HG03354 (cell line): ENCODE measurements at regions not wholly inside any gene's neighbourhood (a gene's known extent, or its start where the extent isn't known, plus 50 kb on each side); places are given as distances from the start of the nearest gene placed in this dataset.

Source experiments
- ATAC-seq: cut with Tn5 transposase; IDR thresholded peaks from one replicate; pipeline ENCODE4 v1.9.1; 2021; ENCODE audit warnings: mild to moderate bottlenecking; ENCODE audit not compliant: unreplicated experiment, poor library complexity, severe bottlenecking

DNA sequence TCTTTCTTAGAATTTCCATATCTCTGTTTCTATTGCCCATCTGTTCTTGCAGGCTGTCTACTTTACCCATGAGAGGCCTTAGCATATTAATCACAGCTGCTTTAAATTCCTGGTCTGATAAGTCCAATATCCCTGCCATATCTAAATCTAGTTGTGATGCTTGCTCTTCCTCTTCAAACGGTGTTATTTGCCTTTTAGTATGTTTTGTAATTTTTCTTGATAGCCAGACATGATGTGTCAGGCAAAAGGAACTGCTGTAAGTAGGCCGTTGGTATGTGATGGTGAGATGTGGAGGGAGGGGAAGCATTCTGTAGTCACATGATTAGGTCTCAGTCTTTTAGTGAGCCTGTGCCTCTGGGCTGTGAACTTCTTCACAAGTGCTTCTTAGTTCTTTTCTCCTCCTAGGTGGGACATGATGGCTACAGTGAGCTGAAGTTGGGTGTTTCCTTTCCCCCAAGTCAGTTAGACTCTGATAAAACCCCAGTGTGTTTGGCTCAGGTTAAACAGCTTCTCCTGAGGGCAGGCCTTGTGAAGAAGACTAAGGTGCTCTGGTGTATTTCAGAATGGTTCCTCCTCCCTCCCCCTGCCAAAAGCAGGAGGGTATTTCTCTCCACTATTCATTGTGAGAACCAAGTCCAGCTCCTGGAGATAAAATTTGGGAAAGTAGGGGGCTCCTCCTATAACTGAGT is 195.9 kb upstream of the PARP11 start:
- ATAC-seq = no peak

GRCh38 chr12:4064008-4064407 is 190.8 kb upstream of the PARP11 start:
- no peak for ATAC-seq

DNA sequence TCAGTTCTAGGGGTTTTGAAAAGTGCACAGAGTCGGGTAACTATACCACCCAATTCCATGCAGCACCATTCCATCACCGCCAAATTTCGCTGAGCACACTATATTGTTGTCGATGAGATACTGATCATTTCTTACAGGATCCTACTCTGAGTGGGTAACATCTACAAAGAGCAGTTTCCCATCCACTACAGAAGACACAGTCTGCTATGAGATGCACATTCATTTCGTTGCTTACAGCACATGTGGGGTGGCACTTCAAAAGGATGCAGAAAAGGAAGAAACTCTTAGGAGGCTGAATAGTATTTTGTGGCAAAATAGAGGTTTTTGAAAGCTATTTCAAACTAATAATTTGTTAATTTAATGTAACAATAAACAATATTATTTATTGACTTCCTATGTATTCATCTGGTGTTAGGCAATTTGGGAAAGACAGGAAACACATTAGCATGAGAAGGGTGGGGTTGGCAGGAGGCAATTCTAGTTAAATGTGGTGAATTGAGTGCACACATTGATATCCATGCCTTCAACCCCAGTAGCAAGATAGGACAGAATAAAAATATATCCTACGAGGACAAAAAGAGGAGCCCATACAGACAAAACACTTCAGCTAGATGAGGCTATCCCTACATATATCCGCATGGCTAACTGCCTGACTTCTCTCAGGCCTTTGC is 186.8 kb upstream of the PARP11 start:
- ATAC-seq = no peak

GRCh38 chr12:4056910-4057845 is 184.0 kb upstream of the PARP11 start:
- no peak for ATAC-seq

- no peak for ATAC-seq
Measured at GRCh38 chr12:4054630-4055029, 181.4 kb upstream of the PARP11 start.

DNA sequence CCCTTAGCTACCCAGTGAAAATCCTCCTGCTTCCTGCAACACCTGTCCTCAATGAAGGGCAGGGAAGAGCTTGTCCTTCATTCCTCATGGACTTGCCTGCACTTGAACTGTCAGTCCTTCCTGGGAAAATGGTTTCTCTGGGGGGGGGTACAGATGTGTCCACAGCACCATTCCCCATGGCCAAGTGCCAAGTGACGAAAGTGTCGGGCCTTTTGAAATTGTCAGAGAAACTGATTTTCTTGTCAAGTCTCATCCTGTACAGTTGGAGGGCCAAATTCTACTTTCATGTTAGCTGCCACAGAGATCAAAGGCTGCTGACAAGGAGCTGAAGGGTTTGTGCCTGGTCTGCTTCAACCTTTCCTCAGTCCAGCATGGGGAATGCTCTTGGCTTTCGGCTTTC is 179.5 kb upstream of the PARP11 start:
- no peak for ATAC-seq

DNA sequence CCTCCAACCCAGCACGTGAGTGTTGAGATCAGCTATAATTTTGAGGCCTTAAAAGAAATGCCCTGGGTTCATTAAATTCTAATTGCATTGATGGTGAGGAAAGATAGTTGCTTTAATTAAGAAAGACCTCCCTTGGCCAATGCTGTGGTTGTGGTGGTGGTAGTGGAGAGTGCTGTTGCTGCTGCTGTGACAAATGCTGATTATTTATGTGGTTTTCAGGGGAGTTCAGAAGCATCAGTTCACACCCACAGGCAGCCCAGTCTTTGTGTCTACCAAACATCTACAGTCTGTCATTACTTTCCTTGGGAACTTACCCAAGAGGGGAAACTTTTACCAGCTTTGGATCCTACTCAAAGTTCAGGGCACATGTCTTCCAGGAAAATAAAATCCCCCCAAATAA is 178.4 kb upstream of the PARP11 start:
- no peak for ATAC-seq

DNA sequence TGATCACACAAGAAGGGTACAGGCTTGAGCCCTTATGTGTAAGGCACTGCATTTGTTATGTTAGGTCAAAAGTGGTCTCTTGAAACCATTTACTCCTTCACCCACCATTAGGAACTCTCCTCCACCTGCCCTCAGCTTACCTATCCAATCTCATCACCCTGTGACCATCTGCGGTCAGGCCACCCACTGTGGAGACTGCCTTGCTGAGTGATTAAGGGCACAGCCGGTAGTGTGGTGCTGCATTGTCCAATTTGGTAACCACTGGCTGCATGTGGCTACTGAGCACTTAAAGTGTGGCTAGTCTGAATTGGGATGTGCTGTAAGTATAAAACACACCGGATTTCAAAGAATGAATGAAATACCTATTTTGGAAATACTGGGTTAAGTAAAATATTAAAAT is 177.1 kb upstream of the PARP11 start:
- no peak for ATAC-seq

DNA sequence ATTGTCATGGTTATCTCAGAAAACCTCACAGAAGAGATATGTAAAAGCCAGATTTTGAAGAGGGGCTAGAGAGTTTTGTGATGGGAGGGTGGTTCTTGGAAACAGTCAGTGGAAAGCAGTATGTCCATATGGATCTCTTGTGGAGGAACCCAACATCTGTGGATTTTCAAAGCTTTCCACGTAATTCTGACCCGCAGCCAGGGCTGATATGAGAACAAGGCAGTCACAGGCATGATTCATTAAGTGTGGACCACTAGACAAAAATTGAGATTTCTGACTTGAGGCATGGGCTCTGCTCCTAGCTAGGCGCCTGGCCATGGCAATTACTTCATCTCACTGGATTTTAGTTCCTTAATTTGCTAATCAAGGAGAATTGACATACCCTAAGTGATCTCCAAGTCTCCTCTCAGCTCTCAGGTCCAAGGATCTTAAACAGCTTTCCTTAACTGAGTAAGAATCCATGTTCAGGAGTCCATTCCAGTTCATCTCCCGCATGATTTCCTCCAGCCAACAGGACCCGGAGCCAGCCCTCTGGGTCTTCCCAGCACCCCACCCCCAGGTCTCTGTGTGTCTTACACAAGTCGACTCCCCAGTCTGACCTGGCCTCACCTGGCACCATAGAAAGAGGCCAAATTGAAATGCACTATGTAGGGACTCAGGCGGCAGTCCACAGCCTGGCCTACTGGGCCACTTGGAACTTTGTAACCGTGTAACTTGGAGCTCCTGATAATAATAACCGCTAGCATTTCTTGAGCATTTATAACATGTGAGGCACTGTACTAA is 176.3 kb upstream of the PARP11 start:
- ATAC-seq = no peak

DNA sequence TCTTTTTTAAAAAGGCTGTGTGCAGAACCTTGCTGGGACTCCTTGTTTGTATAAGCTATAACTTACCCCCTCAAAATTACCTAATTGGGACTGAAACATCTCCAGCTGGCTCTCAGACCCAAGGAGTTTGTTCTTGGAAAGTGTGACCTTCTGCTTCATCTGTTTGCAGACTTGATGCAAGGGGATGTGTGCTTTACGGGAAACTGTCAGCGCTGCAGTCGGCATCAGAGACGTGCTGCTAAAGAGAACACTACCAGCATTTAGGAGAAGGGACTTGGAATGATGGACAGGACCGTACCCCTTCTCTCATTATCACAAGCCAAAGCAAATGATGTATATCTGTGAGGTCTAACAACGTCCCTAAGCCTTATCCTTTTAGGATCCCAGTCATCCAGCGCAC is 174.2 kb upstream of the PARP11 start:
- ATAC-seq = no peak

DNA sequence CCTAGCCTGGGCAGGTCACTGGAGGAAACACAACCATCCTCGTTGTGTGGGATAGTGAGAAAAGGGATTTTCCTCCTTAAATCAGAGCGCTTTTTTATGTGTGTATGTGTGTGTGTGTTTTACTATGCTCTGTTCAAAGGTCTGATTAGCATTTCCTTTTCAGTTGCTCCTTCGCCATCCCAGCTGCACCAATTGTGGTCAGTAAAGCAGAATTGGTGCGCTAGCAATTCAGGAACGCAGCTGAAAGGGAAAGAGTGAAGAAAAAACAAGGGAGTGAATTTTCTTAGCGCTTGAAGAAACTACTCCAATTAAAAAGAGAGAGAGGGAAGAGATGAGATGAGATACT is 173.3 kb upstream of the PARP11 start:
- ATAC-seq = no peak

DNA sequence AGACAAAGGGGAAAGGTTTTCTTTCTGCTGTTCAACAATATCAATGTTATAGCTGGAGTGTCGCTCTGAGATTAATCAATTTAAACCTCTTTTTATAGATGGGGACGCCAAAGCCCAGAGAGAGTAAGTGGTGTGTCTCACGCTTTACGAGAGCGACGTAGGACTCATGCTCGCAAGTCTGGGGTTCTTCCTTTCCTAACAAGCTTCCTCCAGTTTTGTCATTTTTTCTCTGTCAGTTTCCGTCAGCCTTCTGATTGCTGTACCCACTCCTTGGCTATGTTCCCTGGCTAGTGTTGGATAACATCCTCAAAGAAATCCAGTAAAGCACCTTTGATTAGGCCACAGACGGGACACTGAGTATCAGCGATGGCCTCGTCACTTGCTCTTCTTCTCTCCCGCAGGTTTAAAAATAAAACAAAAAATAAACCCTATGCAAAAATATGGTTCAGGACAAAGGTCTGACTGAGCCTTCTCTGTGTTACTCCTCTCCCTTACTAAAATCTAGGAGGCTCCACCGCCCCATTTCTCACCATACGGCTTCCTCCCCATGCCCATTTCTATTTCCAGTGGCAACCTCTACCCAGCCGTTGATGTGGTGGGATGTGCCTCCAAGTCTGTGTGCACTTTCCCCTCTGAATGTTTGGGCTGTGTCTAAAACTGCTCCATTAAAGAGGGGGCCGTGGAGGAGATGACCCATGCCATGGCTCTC is 172.7 kb upstream of the PARP11 start:
- ATAC-seq = no peak

GRCh38 chr12:4044736-4045730 is 171.8 kb upstream of the PARP11 start:
- no peak for ATAC-seq

DNA sequence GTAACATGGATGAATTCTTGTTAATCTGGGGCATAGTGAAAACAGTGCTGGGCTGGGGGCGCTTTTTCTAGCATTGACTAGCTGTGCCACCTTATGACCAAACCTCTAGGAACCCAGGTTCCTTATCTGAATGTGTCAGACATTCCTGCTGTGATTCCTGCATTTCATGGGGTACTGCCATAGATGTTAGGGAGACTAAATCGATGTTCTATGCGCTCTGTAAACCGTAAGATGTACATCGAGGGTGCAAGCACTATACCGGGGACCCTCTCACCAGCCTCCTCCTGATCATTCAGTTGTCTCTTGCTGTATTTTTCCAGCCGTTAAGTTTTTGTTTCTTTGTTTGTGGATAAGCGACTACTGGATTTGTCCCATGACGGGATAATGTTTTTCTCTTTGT is 170.9 kb upstream of the PARP11 start:
- ATAC-seq = no peak

GRCh38 chr12:4041187-4041885 is 168.1 kb upstream of the PARP11 start:
- ATAC-seq = no peak

- no peak for ATAC-seq
Measured at GRCh38 chr12:4039931-4040330, 166.7 kb upstream of the PARP11 start.

DNA sequence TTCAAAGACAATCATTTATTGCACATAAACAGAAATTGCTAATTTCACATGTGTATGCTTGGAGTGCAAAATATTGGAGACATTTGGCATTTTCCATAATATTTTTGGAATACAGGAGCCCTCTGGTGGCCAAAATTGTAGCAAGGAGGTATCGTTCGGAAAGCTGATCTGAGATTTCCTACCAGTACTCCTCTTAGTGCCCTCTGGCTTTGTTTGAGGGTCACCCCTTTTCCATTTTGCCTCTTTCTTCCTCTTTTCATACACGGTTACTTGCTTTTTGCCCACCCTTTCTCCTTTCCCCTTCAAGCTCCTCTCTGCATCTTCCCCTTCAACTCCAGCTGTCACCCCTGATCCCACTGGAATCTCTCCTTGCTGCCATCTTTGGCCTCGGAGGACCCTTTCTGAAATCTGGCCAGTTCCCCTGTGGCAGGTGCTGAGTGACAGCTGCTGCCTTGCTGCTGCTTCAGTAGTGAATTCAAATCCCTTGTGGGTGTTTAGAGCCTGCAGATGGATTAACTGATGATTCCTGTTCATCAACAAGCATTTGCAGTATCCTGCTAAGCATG is 164.6 kb upstream of the PARP11 start:
- ATAC-seq = no peak
